IMR-90 (cell line): ENCODE measurements at regions not wholly inside any gene's neighbourhood (a gene's known extent, or its start where the extent isn't known, plus 50 kb on each side); places are given as distances from the start of the nearest gene placed in this dataset.

ENCODE experiments used
- ATAC-seq: fragments of 200-7000 bp; cut with Tn5 transposase; 2 replicates; pipeline ENCODE4 v1.9.1; 2020; ENCODE audit warnings: low read depth, mild to moderate bottlenecking, moderate library complexity
- BruUV-seq: library from RNA; stranded (reverse); fragments of 400-500 nt; replicated peaks from 2 replicates; lab custom pipeline; 2021; lab: Mats Ljungman, UMichigan
- CTCF ChIA-PET: fragments of 300-600 bp; formaldehyde crosslinking; extraction: SDS; loops from one replicate; lab custom pipeline; 2021; ENCODE audit warnings: antibody characterized with exemption; lab: Yijun Ruan, JAX
- POLR2A ChIA-PET: fragments of 300-600 bp; sonication (Branson Sonifier 250); formaldehyde crosslinking; loops from one replicate; lab custom pipeline; 2022; ENCODE audit warnings: antibody characterized with exemption; ENCODE audit not compliant: unreplicated experiment; lab: Charles Lee
- DNase-seq: peaks from one replicate; pipeline ENCODE4 v3.0.0; 2013
- H2AFZ ChIP-seq: replicated peaks from 2 replicates; pipeline ENCODE3; 2013; ENCODE audit warnings: low read length, mild to moderate bottlenecking; ENCODE audit not compliant: poor library complexity
- H2AK5ac ChIP-seq: 2 replicates; pipeline ENCODE4 v1.6.1; 2013; ENCODE audit warnings: low read depth, low read length, inconsistent platforms
- H2AK9ac ChIP-seq: replicated peaks from 2 replicates; pipeline ENCODE3; 2013; ENCODE audit warnings: mild to moderate bottlenecking, low read depth, low read length, moderate library complexity; ENCODE audit not compliant: poor library complexity
- H2BK120ac ChIP-seq: 2 replicates; pipeline ENCODE4 v1.6.1; 2013; ENCODE audit warnings: low read depth, low read length, inconsistent platforms
- H2BK15ac ChIP-seq: 3 replicates; pipeline ENCODE4 v1.6.1; 2013; ENCODE audit warnings: low read depth, low read length, inconsistent platforms
- H2BK20ac ChIP-seq: 2 replicates; pipeline ENCODE4 v1.6.1; 2013; ENCODE audit warnings: low read depth, mild to moderate bottlenecking, inconsistent platforms, low read length, moderate library complexity
- H2BK5ac ChIP-seq: 2 replicates; pipeline ENCODE4 v1.6.1; 2013; ENCODE audit warnings: mild to moderate bottlenecking, low read depth, low read length, inconsistent platforms; ENCODE audit not compliant: poor library complexity, severe bottlenecking
- H3K14ac ChIP-seq: replicated peaks from 2 replicates; pipeline ENCODE4 v1.6.1; 2013; ENCODE audit warnings: low read depth, low read length, inconsistent platforms
- H3K18ac ChIP-seq: 2 replicates; pipeline ENCODE4 v1.6.1; 2013; ENCODE audit warnings: low read depth, low read length, control low read depth
- H3K23ac ChIP-seq: 2 replicates; pipeline ENCODE4 v1.6.1; 2013; ENCODE audit warnings: low read depth, low read length, inconsistent platforms
- H3K27ac ChIP-seq: 2 replicates; pipeline ENCODE4 v1.5.1; 2013; ENCODE audit warnings: mild to moderate bottlenecking, control low read depth, low read length; ENCODE audit not compliant: insufficient read depth
- H3K27me3 ChIP-seq: 2 replicates; pipeline ENCODE4 v1.6.1; 2013; ENCODE audit warnings: low read length; ENCODE audit not compliant: control insufficient read depth, insufficient read depth
- H3K36me3 ChIP-seq: 2 replicates; pipeline ENCODE4 v1.6.1; 2013; ENCODE audit warnings: low read length, mixed read lengths; ENCODE audit not compliant: control insufficient read depth, insufficient read depth
- H3K4ac ChIP-seq: 2 replicates; pipeline ENCODE4 v1.6.1; 2013; ENCODE audit warnings: low read depth, low read length, inconsistent platforms
- H3K4me1 ChIP-seq: 2 replicates; pipeline ENCODE4 v1.6.1; 2013; ENCODE audit warnings: low read length, mixed read lengths; ENCODE audit not compliant: control insufficient read depth, insufficient read depth
- H3K4me2 ChIP-seq: 2 replicates; pipeline ENCODE4 v1.6.1; 2013; ENCODE audit warnings: low read depth, mild to moderate bottlenecking, control low read depth, low read length, moderate library complexity
- H3K4me3 ChIP-seq: 2 replicates; pipeline ENCODE4 v1.5.1; 2013; ENCODE audit warnings: low read depth, mild to moderate bottlenecking, control low read depth, low read length, moderate library complexity; ENCODE audit not compliant: insufficient read depth
- H3K56ac ChIP-seq: 2 replicates; pipeline ENCODE4 v1.6.1; 2013; ENCODE audit warnings: low read length, inconsistent platforms; ENCODE audit not compliant: insufficient read depth; ENCODE audit errors: extremely low read depth
- H3K79me1 ChIP-seq, 2 experiments: 2 replicates each; pipeline ENCODE4 v1.6.1; 2013; ENCODE audit warnings: low read length in 2 of 2, inconsistent platforms in 1 of 2, low read depth in 1 of 2
- H3K9ac ChIP-seq: 2 replicates; pipeline ENCODE4 v1.6.1; 2013; ENCODE audit warnings: low read depth, low read length, control low read depth
- H3K9me1 ChIP-seq: 2 replicates; pipeline ENCODE4 v1.6.1; 2013; ENCODE audit warnings: low read length, inconsistent platforms; ENCODE audit not compliant: insufficient read depth
- H3K9me3 ChIP-seq: 2 replicates; pipeline ENCODE4 v1.6.1; 2013; ENCODE audit warnings: low read length; ENCODE audit not compliant: control insufficient read depth, insufficient read depth
- H4K20me1 ChIP-seq: 2 replicates; pipeline ENCODE4 v1.6.1; 2013; ENCODE audit warnings: low read length, inconsistent platforms; ENCODE audit not compliant: insufficient read depth
- H4K5ac ChIP-seq: 2 replicates; pipeline ENCODE4 v1.6.1; 2013; ENCODE audit warnings: mild to moderate bottlenecking, low read depth, low read length, control low read depth
- H4K8ac ChIP-seq, 2 experiments: 2 replicates each; pipeline ENCODE4 v1.6.1; 2013; ENCODE audit warnings: low read depth in 2 of 2, low read length in 2 of 2, control low read depth in 1 of 2, inconsistent platforms in 1 of 2
- H4K91ac ChIP-seq: 2 replicates; pipeline ENCODE4 v1.6.1; 2013; ENCODE audit warnings: low read depth, low read length, inconsistent platforms; ENCODE audit not compliant: insufficient read depth
- BHLHE40 ChIP-seq: fragments of 150-350 bp; IDR thresholded peaks from 2 replicates; pipeline ENCODE4 v1.6.1; 2016; ENCODE audit warnings: mild to moderate bottlenecking, low read depth, low read length
- CHD1 ChIP-seq: IDR thresholded peaks from 2 replicates; pipeline ENCODE4 v1.6.1; 2012; ENCODE audit warnings: low read depth, low read length, improper control_type of control experiment
- FOS ChIP-seq: fragments of 150-350 bp; IDR thresholded peaks from 2 replicates; pipeline ENCODE4 v1.6.1; 2016; ENCODE audit warnings: low read depth, low read length
- POLR2A ChIP-seq: IDR thresholded peaks from 2 replicates; pipeline ENCODE4 v1.6.1; 2012; ENCODE audit warnings: mild to moderate bottlenecking, low read depth, low read length
- RAD21 ChIP-seq: IDR thresholded peaks from 2 replicates; pipeline ENCODE4 v1.6.1; 2012; ENCODE audit warnings: low read length, improper control_type of control experiment
- RFX5 ChIP-seq: IDR thresholded peaks from 2 replicates; pipeline ENCODE4 v1.8.0; 2012; ENCODE audit warnings: low read depth, mild to moderate bottlenecking, low read length, moderate library complexity
- SMC3 ChIP-seq: fragments of 150-350 bp; IDR thresholded peaks from 2 replicates; pipeline ENCODE4 v1.6.1; 2016; ENCODE audit warnings: low read depth, mild to moderate bottlenecking, antibody characterized with exemption, low read length, moderate library complexity
- WGBS, 2 experiments: methylation state at CpG; one replicate each; pipeline versions ENCODE4 v1.1.5 to v1.1.7; 2013; ENCODE audit warnings: missing lambda C conversion rate in 2 of 2; ENCODE audit not compliant: insufficient read length in 1 of 2; ENCODE audit errors: extremely low coverage in 2 of 2; 5-methylcytosine and 5-hydroxymethylcytosine counted together
- dilution Hi-C: fragments of 300-500 bp; cut with HindIII; formaldehyde crosslinking; loops from one replicate; pipeline ENCODE4 v1.14.3; 2018; ENCODE audit warnings: low sequenced_read_pairs; ENCODE audit not compliant: unreplicated experiment
- in situ Hi-C: fragments of 300-500 bp; cut with MboI; formaldehyde crosslinking; loops from 3 replicates; pipeline ENCODE4 v1.14.3; 2019; ENCODE audit warnings: low sequenced_read_pairs, inconsistent platforms, mixed read lengths
- intact Hi-C: fragments of 100-400 bp; cut with micrococcal nuclease; formaldehyde crosslinking; loops from 2 replicates; pipeline ENCODE4 v1.10.0; 2022
- TF ChIP-seq, protein P1 (sequence below): conservative IDR thresholded peaks from 2 replicates; pipeline ENCODE4 v1.5.1; 2012; ENCODE audit warnings: mild to moderate bottlenecking, low read depth, low read length, improper control_type of control experiment
- TF ChIP-seq, protein P2 (sequence below): fragments of 150-350 bp; IDR thresholded peaks from 2 replicates; pipeline ENCODE4 v1.6.1; 2017; ENCODE audit warnings: mild to moderate bottlenecking, antibody characterized with exemption, low read length, low read depth

DNA sequence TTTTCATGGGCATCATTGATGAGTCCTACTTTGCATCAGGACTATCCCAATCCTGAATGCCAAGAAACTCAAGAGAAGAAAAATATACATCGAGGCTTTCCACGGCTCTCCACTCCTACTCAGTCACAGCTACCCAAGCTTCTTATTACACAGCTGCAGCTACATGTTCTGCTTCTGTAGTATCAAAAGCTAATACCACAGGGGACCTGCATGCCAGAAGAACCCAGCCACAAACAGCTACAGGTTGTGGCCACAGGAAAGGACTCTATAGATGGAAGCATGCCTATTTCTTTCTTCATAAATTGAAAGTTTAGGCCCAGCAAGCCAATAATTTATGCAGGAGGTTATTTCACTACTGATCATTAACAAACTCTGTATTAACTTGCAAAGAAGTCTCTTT is 209.7 kb upstream of the EGLN3 start:
- Histone ChIP-seq H3K4ac (no peak overlapping the region), H3K27me3 (no peaks in the 10 kb centered on the region), H3K56ac (no peak overlapping the region), H3K9ac (no peak overlapping the region), H2AK9ac (no peak overlapping the region), H3K4me1 (no peaks in the 10 kb centered on the region), H2BK120ac (no peak overlapping the region), H2BK5ac (no peak overlapping the region), H3K18ac (no peak overlapping the region), H2BK20ac (no peak overlapping the region), H3K4me2 (no peak overlapping the region), H3K27ac (no peak overlapping the region), H3K79me1 (no peaks in the 10 kb centered on the region), H4K5ac (no peak overlapping the region), H3K4me3 (no peak overlapping the region), H3K14ac (no peak overlapping the region), H4K20me1 (no peaks in the 10 kb centered on the region), H3K9me3 (no peaks in the 10 kb centered on the region), H3K9me1 (no peaks in the 10 kb centered on the region), H4K8ac (no peak overlapping the region), H4K91ac (no peak overlapping the region), H2AK5ac (no peak overlapping the region), H3K36me3 (no peaks in the 10 kb centered on the region), H2AFZ (no peak overlapping the region), H3K23ac (no peak overlapping the region), H2BK15ac (no peak overlapping the region)
- dilution Hi-C loops (no loop called here), in situ Hi-C loops (no loop called here), intact Hi-C loops (no loop called here)
- no TSS peak for BruUV-seq
- POLR2A ChIA-PET: no interaction called here
- no peak for ATAC-seq
- CTCF ChIA-PET: interaction anchor here (1.1 kb wide), 1 partner anchor 27 kb away, joined by 3 read pairs; no protein-coding TSS in a partner anchor
- no peak for DNase-seq
- WGBS, 2 experiments: no CpG with 5 or more reads among the region's 2 CpGs
- TF ChIP-seq CHD1 (no peak), RAD21 (no peak), RFX5 (no peak), FOS (no peak), SMC3 (no peak), POLR2A (no peak), BHLHE40 (no peak)
- TF ChIP-seq, protein P1, sequence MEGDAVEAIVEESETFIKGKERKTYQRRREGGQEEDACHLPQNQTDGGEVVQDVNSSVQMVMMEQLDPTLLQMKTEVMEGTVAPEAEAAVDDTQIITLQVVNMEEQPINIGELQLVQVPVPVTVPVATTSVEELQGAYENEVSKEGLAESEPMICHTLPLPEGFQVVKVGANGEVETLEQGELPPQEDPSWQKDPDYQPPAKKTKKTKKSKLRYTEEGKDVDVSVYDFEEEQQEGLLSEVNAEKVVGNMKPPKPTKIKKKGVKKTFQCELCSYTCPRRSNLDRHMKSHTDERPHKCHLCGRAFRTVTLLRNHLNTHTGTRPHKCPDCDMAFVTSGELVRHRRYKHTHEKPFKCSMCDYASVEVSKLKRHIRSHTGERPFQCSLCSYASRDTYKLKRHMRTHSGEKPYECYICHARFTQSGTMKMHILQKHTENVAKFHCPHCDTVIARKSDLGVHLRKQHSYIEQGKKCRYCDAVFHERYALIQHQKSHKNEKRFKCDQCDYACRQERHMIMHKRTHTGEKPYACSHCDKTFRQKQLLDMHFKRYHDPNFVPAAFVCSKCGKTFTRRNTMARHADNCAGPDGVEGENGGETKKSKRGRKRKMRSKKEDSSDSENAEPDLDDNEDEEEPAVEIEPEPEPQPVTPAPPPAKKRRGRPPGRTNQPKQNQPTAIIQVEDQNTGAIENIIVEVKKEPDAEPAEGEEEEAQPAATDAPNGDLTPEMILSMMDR: no peak
- TF ChIP-seq, protein P2, sequence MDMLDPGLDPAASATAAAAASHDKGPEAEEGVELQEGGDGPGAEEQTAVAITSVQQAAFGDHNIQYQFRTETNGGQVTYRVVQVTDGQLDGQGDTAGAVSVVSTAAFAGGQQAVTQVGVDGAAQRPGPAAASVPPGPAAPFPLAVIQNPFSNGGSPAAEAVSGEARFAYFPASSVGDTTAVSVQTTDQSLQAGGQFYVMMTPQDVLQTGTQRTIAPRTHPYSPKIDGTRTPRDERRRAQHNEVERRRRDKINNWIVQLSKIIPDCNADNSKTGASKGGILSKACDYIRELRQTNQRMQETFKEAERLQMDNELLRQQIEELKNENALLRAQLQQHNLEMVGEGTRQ: no peak
